PC-9 (cell line): ENCODE measurements at regions not wholly inside any gene's neighbourhood (a gene's known extent, or its start where the extent isn't known, plus 50 kb on each side); places are given as distances from the start of the nearest gene placed in this dataset.

ENCODE experiments used
- BruUV-seq: library from RNA; stranded (reverse); fragments of 400-500 nt; replicated peaks from 2 replicates; lab custom pipeline; 2021; lab: Mats Ljungman, UMichigan
- CTCF ChIA-PET: fragments of 300-600 bp; sonication (Branson Sonifier 250); formaldehyde crosslinking; loops from one replicate; lab custom pipeline; 2022; ENCODE audit warnings: antibody characterized with exemption; lab: Charles Lee
- POLR2A ChIA-PET: fragments of 300-600 bp; sonication (Branson Sonifier 250); formaldehyde crosslinking; loops from one replicate; lab custom pipeline; 2022; ENCODE audit warnings: antibody characterized with exemption; ENCODE audit not compliant: unreplicated experiment; lab: Charles Lee
- DNase-seq, 2 experiments: peaks; one replicate each; pipeline versions ENCODE4 v3.0.0 to v3.0.0-alpha.2; 2015 to 2022; ENCODE audit warnings: mixed read lengths in 1 of 2
- H2AFZ ChIP-seq: fragments of 200-600 bp; sonication (generic); 2 replicates; pipeline ENCODE4 v1.8.1; 2017; ENCODE audit warnings: antibody characterized with exemption
- H3F3A ChIP-seq: fragments of 200-600 bp; sonication (generic); 2 replicates; pipeline ENCODE4 v1.8.1; 2017; ENCODE audit warnings: antibody characterized with exemption, mild to moderate bottlenecking, low read depth; ENCODE audit not compliant: insufficient read depth
- H3K27ac ChIP-seq: fragments of 200-600 bp; sonication (generic); 2 replicates; pipeline ENCODE4 v1.6.1; 2016; ENCODE audit warnings: mixed run types
- H3K27me3 ChIP-seq: fragments of 200-600 bp; sonication (generic); 2 replicates; pipeline ENCODE4 v1.6.1; 2016; ENCODE audit warnings: low read depth, mixed run types; ENCODE audit not compliant: insufficient read depth
- H3K36me3 ChIP-seq: fragments of 200-600 bp; sonication (generic); 2 replicates; pipeline ENCODE4 v1.6.1; 2016; ENCODE audit warnings: low read depth, mixed run types
- H3K4me1 ChIP-seq: fragments of 200-600 bp; sonication (generic); replicated peaks from 2 replicates; pipeline ENCODE4 v1.6.1; 2016; ENCODE audit warnings: mixed run types; ENCODE audit not compliant: insufficient read depth
- H3K4me2 ChIP-seq: fragments of 200-600 bp; sonication (generic); 2 replicates; pipeline ENCODE4 v1.6.1; 2017; ENCODE audit warnings: mixed run types
- H3K4me3 ChIP-seq: fragments of 200-600 bp; sonication (generic); 2 replicates; pipeline ENCODE4 v1.6.1; 2016; ENCODE audit warnings: mixed run types
- H3K79me2 ChIP-seq: fragments of 200-600 bp; sonication (generic); 2 replicates; pipeline ENCODE4 v1.6.1; 2017; ENCODE audit warnings: low read depth, mixed run types
- H3K9me2 ChIP-seq: fragments of 200-600 bp; sonication (generic); 2 replicates; pipeline ENCODE4 v1.8.1; 2017; ENCODE audit warnings: mild to moderate bottlenecking; ENCODE audit not compliant: insufficient read depth
- H3K9me3 ChIP-seq: fragments of 200-600 bp; sonication (generic); 2 replicates; pipeline ENCODE4 v1.8.1; 2016; ENCODE audit warnings: low read depth; ENCODE audit not compliant: insufficient read depth
- H4K20me1 ChIP-seq: fragments of 200-600 bp; sonication (generic); 2 replicates; pipeline ENCODE4 v1.8.1; 2017; ENCODE audit not compliant: insufficient read depth
- CTCF ChIP-seq: fragments of 200-600 bp; sonication (generic); conservative IDR thresholded peaks from 2 replicates; pipeline ENCODE4 v1.6.1; 2017; ENCODE audit warnings: mixed run types, antibody characterized with exemption, mild to moderate bottlenecking, moderate library complexity
- EZH2 ChIP-seq: fragments of 200-600 bp; sonication (generic); IDR thresholded peaks from 2 replicates; pipeline ENCODE4 v1.8.0; 2017; ENCODE audit warnings: antibody characterized with exemption, low read depth
- intact Hi-C: fragments of 100-400 bp; cut with micrococcal nuclease; formaldehyde crosslinking; loops from one replicate; pipeline ENCODE4 v1.10.0; 2022; ENCODE audit not compliant: unreplicated experiment

GRCh38 chr3:115244350-115244749 is 97.3 kb upstream of the ZBTB20 start:
- POLR2A ChIA-PET = no interaction called here
- Histone ChIP-seq H3K9me2 (no peaks in the 10 kb centered on the region), H4K20me1 (no peaks in the 10 kb centered on the region), H3K79me2 (no peaks in the 10 kb centered on the region), H2AFZ (no peak overlapping the region), H3K27ac (no peak overlapping the region), H3K27me3 (no peaks in the 10 kb centered on the region), H3K9me3 (no peaks in the 10 kb centered on the region), H3K4me3 (no peak overlapping the region), H3F3A (peaks cover 18% of the 10 kb centered on the region; the same call in 1 of the 2 replicates), H3K4me1 (peaks cover 48% of the 10 kb centered on the region), H3K4me2 (no peak overlapping the region), H3K36me3 (no peaks in the 10 kb centered on the region)
- no peak for TF ChIP-seq CTCF
- DNase-seq = no peak
- CTCF ChIA-PET = no interaction called here
- intact Hi-C loops = loop anchor here (10.0 kb wide), 1 partner anchor 270 kb away; no protein-coding TSS in a partner anchor
- BruUV-seq = no TSS peak

GRCh38 chr3:115245438-115245837 is 98.3 kb upstream of the ZBTB20 start:
- no peaks in the 10 kb centered on the region for H3K9me2 ChIP-seq
- peak; percentile 59 to 72 for DNase-seq
- ChIA-PET POLR2A (no interaction called here), CTCF (no interaction called here)
- H3K27me3 ChIP-seq = no peaks in the 10 kb centered on the region
- H3K27ac ChIP-seq = peak overlapping the region; percentile 45
- no peak overlapping the region for H3K4me3 ChIP-seq
- H2AFZ ChIP-seq = no peak overlapping the region
- TF ChIP-seq EZH2 = no peak
- no peak for TF ChIP-seq CTCF
- no peaks in the 10 kb centered on the region for H3K79me2 ChIP-seq
- H3K9me3 ChIP-seq = no peaks in the 10 kb centered on the region
- H4K20me1 ChIP-seq = no peaks in the 10 kb centered on the region
- H3K4me1 ChIP-seq = peaks cover 37% of the 10 kb centered on the region
- H3K4me2 ChIP-seq = no peak overlapping the region; the same call in 1 of the 2 replicates
- H3K36me3 ChIP-seq = no peaks in the 10 kb centered on the region
- intact Hi-C loops = loop anchor here (10.0 kb wide), 1 partner anchor 269 kb away; no protein-coding TSS in a partner anchor
- no TSS peak for BruUV-seq
- H3F3A ChIP-seq = peaks cover 10% of the 10 kb centered on the region; the same call in 1 of the 2 replicates

- Histone ChIP-seq H3K4me2 (peak overlapping the region; percentile 6; the same call in 1 of the 2 replicates), H3K36me3 (no peaks in the 10 kb centered on the region), H3K79me2 (no peaks in the 10 kb centered on the region), H3K27me3 (no peaks in the 10 kb centered on the region), H3K4me3 (no peak overlapping the region), H3K9me2 (no peaks in the 10 kb centered on the region), H3K9me3 (no peaks in the 10 kb centered on the region), H3K4me1 (peaks cover 37% of the 10 kb centered on the region), H3K27ac (peak overlapping the region; percentile 45), H3F3A (peaks cover 9% of the 10 kb centered on the region; the same call in 1 of the 2 replicates), H2AFZ (no peak overlapping the region), H4K20me1 (no peaks in the 10 kb centered on the region)
- intact Hi-C loops = loop anchor here (10.0 kb wide), 1 partner anchor 269 kb away; no protein-coding TSS in a partner anchor
- ChIA-PET CTCF (no interaction called here), POLR2A (no interaction called here)
- DNase-seq = no peak
- no peak for TF ChIP-seq EZH2
- no peak for TF ChIP-seq CTCF
- BruUV-seq = no TSS peak
Observed at GRCh38 chr3:115245899-115246298, 98.8 kb upstream of the ZBTB20 start.
